CD4-positive, alpha-beta T cell (primary cell): ENCODE measurements at regions not wholly inside any gene's neighbourhood (a gene's known extent, or its start where the extent isn't known, plus 50 kb on each side); places are given as distances from the start of the nearest gene placed in this dataset.

Source experiments
- ATAC-seq: fragments of 200-7000 bp; cut with Tn5 transposase; one replicate; pipeline ENCODE4 v1.10.0; 2022; ENCODE audit warnings: mild to moderate bottlenecking; ENCODE audit not compliant: poor library complexity
- CTCF ChIA-PET: fragments of 350-600 bp; sonication (Branson Sonifier 250); formaldehyde crosslinking; loops from one replicate; lab custom pipeline; 2021; ENCODE audit warnings: antibody characterized with exemption, inconsistent platforms; lab: Charles Lee
- POLR2A ChIA-PET: fragments of 350-600 bp; sonication (Branson Sonifier 250); formaldehyde crosslinking; loops from one replicate; lab custom pipeline; 2021; ENCODE audit warnings: antibody characterized with exemption, inconsistent platforms; lab: Charles Lee
- DNase-seq, 14 experiments: peaks; one replicate each; pipeline ENCODE4 v3.0.0-alpha.2; 2013 to 2020; ENCODE audit warnings: mixed read lengths in 2 of 14
- H3K27ac ChIP-seq, 2 donors: one replicate each; pipeline versions ENCODE4 v1.5.1 to v1.7.0; 2013; ENCODE audit warnings: low read length in 2 of 2, low read depth in 1 of 2, mild to moderate bottlenecking in 1 of 2
- H3K27me3 ChIP-seq, 2 experiments: 1 replicate in 1 of 2; 2 replicates in 1 of 2; pipeline versions ENCODE4 v1.6.1 to v1.7.0; 2013; ENCODE audit warnings: low read length in 2 of 2, control low read depth in 1 of 2, mild to moderate bottlenecking in 1 of 2, moderate library complexity in 1 of 2; ENCODE audit not compliant: insufficient read depth in 2 of 2, control insufficient read depth in 1 of 2
- H3K36me3 ChIP-seq: one replicate; pipeline ENCODE4 v1.6.1; 2013; ENCODE audit warnings: low read length, control low read depth; ENCODE audit not compliant: insufficient read depth
- H3K4me1 ChIP-seq: one replicate; pipeline ENCODE4 v1.6.1; 2013; ENCODE audit warnings: low read length, control low read depth; ENCODE audit not compliant: insufficient read depth
- H3K4me3 ChIP-seq: one replicate; pipeline ENCODE4 v1.5.1; 2013; ENCODE audit warnings: mild to moderate bottlenecking, low read length, moderate library complexity
- H3K9me3 ChIP-seq, 2 experiments: 1 replicate in 1 of 2; 2 replicates in 1 of 2; pipeline versions ENCODE4 v1.6.1 to v1.7.0; 2013; ENCODE audit warnings: low read length in 2 of 2, mild to moderate bottlenecking in 2 of 2, control low read depth in 1 of 2, moderate library complexity in 1 of 2; ENCODE audit not compliant: control insufficient read depth in 1 of 2, insufficient read depth in 1 of 2
- H3K27ac Mint-ChIP-seq: one replicate; pipeline ENCODE4 v1.8.0; 2020; ENCODE audit warnings: mixed read lengths
- H3K27me3 Mint-ChIP-seq: one replicate; pipeline ENCODE4 v1.8.0; 2021; ENCODE audit warnings: mixed read lengths
- H3K36me3 Mint-ChIP-seq: one replicate; pipeline ENCODE4 v1.8.0; 2021; ENCODE audit warnings: low read depth, mixed read lengths
- H3K4me1 Mint-ChIP-seq: one replicate; pipeline ENCODE4 v1.8.0; 2021; ENCODE audit warnings: low read depth, mixed read lengths
- H3K4me3 Mint-ChIP-seq: one replicate; pipeline ENCODE4 v1.8.0; 2020; ENCODE audit warnings: mild to moderate bottlenecking, mixed read lengths
- H3K9me3 Mint-ChIP-seq: one replicate; pipeline ENCODE4 v1.8.0; 2020; ENCODE audit warnings: mixed read lengths
- CTCF ChIP-seq: fragments of 200-600 bp; IDR thresholded peaks from one replicate; pipeline ENCODE4 v1.8.0; 2022; ENCODE audit warnings: antibody characterized with exemption, mild to moderate bottlenecking
- intact Hi-C, 2 experiments: fragments of 100-400 bp; cut with DNase I in 1 of 2; cut with micrococcal nuclease in 1 of 2; formaldehyde crosslinking; loops; one replicate each; pipeline versions ENCODE4 v1.15.1 to v1.9.0; 2023 to 2025; cut with DNase I, micrococcal nuclease

GRCh38 chr3:194953291-194953690 lies 267.6 kb downstream of the FAM43A start:
- Mint-ChIP-seq H3K4me1 (no peaks in the 10 kb centered on the region), H3K27me3 (no peaks in the 10 kb centered on the region), H3K27ac (no peak overlapping the region), H3K36me3 (no peaks in the 10 kb centered on the region), H3K9me3 (no peaks in the 10 kb centered on the region), H3K4me3 (no peak overlapping the region)
- intact Hi-C loops: no loop called here
- DNase-seq (no peak), ATAC-seq (no peak)
- Histone ChIP-seq H3K4me1 (no peaks in the 10 kb centered on the region), H3K27me3 (no peaks in the 10 kb centered on the region), H3K4me3 (no peak overlapping the region), H3K36me3 (no peaks in the 10 kb centered on the region), H3K27ac (no peak overlapping the region), H3K9me3 (no peaks in the 10 kb centered on the region)
- TF ChIP-seq CTCF: no peak
- POLR2A ChIA-PET: no interaction called here
- CTCF ChIA-PET: interaction anchor here (0.6 kb wide), 1 partner anchor 556 kb away, joined by 3 read pairs; no protein-coding TSS in a partner anchor

DNA sequence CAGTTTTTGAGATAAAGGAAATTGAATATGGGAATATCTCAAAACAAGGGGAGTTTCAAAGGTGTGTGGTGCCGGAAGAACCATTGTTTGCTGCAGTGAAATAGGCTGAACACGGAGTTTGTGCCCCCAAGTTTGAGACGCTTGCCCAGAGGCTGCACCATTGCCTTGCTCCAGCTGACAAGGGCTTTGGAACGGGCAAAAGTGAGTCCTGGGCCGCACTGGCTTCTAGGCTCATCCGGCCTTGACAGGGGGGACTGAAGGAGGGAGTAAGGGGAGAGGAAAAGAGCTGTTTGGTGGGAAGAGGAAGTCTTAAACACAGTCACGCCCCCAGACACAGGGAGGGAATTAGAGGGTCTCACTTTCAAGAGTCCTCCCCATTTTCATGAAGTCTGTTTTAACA lies 269.9 kb downstream of the FAM43A start:
- no peak for ATAC-seq
- H3K27ac ChIP-seq: no peak overlapping the region
- no peak overlapping the region for H3K4me3 ChIP-seq
- TF ChIP-seq CTCF: no peak
- Mint-ChIP-seq H3K4me3 (no peak overlapping the region), H3K9me3 (no peaks in the 10 kb centered on the region), H3K4me1 (no peaks in the 10 kb centered on the region), H3K36me3 (no peaks in the 10 kb centered on the region), H3K27ac (no peak overlapping the region), H3K27me3 (no peaks in the 10 kb centered on the region)
- CTCF ChIA-PET: no interaction called here
- H3K36me3 ChIP-seq: no peaks in the 10 kb centered on the region
- H3K27me3 ChIP-seq: no peaks in the 10 kb centered on the region
- no peak for DNase-seq
- POLR2A ChIA-PET: no interaction called here
- no peaks in the 10 kb centered on the region for H3K9me3 ChIP-seq
- no peaks in the 10 kb centered on the region for H3K4me1 ChIP-seq
- intact Hi-C loops: no loop called here

DNA sequence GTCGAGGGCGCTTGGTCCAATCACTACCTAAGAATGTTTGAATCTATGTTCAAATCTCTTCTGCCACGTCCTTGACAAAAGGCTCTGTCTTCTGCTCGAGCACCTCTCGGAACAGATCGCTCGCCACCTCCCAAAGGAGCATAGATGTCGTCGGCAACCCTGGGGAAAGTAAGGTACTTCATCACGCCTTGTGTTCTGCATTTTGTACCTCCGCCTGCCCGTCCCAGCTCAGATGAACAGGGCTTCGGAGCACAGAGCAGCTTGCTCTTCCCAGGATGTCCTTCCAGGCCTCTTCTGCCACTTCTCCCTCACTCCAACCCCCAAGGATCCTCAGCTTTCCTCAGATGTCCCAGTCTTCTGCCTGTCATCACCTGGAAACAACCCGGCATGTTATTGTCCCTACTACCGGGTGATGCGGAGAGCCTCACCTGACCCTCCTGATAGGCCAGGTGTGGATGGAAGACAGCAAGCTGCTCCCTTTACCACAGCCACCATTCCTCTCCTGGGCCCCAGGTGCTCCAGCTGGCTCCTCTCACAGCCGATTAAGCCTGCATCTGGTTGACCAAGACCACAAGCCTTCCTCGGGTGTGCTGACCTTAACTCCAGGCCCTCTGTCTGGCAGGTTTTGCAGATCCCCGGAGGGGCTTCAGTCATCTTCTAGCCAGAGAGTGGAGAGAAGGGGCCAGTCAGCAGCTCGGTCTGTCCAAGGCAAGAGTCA lies 270.5 kb downstream of the FAM43A start:
- intact Hi-C loops: no loop called here
- no peak overlapping the region for H3K4me3 ChIP-seq
- H3K36me3 ChIP-seq: no peaks in the 10 kb centered on the region
- Mint-ChIP-seq H3K9me3 (no peaks in the 10 kb centered on the region), H3K27me3 (no peaks in the 10 kb centered on the region), H3K4me1 (no peaks in the 10 kb centered on the region), H3K4me3 (no peak overlapping the region), H3K36me3 (no peaks in the 10 kb centered on the region), H3K27ac (no peak overlapping the region)
- ATAC-seq (no peak), DNase-seq (no peak)
- no peaks in the 10 kb centered on the region for H3K4me1 ChIP-seq
- H3K9me3 ChIP-seq: no peaks in the 10 kb centered on the region
- ChIA-PET CTCF (no interaction called here), POLR2A (no interaction called here)
- no peaks in the 10 kb centered on the region for H3K27me3 ChIP-seq
- no peak for TF ChIP-seq CTCF
- no peak overlapping the region for H3K27ac ChIP-seq
